MM.1S (cell line): ENCODE measurements at regions not wholly inside any gene's neighbourhood (a gene's known extent, or its start where the extent isn't known, plus 50 kb on each side); places are given as distances from the start of the nearest gene placed in this dataset.

Experiments used
- CTCF ChIP-seq: fragments of 300-600 bp; sonication (generic); IDR thresholded peaks from 2 replicates; pipeline ENCODE4 v1.5.1; 2016; ENCODE audit warnings: antibody characterized with exemption, low read length, mixed read lengths
- EZH2 ChIP-seq: fragments of 300-600 bp; sonication (generic); optimal IDR thresholded peaks from 2 replicates; pipeline ENCODE3; 2017; ENCODE audit warnings: low read depth, mild to moderate bottlenecking, antibody characterized with exemption, low read length, mixed read lengths
- EZH2phosphoT487 ChIP-seq: fragments of 300-600 bp; sonication (generic); IDR thresholded peaks from 2 replicates; pipeline ENCODE4 v1.6.1; 2018; ENCODE audit warnings: antibody characterized with exemption, low read length

GRCh38 chr17:27106982-27107360 lies 186.9 kb upstream of the WSB1 start:
- no peak for TF ChIP-seq EZH2
- no peak for TF ChIP-seq EZH2phosphoT487
- no peak for TF ChIP-seq CTCF
